Astrocyte (in vitro differentiated cells and primary cell): ENCODE measurements at regions not wholly inside any gene's neighbourhood (a gene's known extent, or its start where the extent isn't known, plus 50 kb on each side); places are given as distances from the start of the nearest gene placed in this dataset.

ENCODE experiments used
- DNase-seq: peaks from one replicate; pipeline ENCODE4 v3.0.0-alpha.2; 2010; ENCODE audit warnings: low read depth
- FAIRE-seq: peaks from 2 replicates; lab custom pipeline; 2011; peaks lifted over from hg19 to GRCh38; lab: Jason Lieb, UNC
- H2AFZ ChIP-seq: 2 replicates; pipeline ENCODE4 v1.6.0; 2012; ENCODE audit warnings: low read depth, low read length, inconsistent platforms
- H3K27ac ChIP-seq: 2 replicates; pipeline ENCODE4 v1.5.1; 2011; ENCODE audit warnings: low read depth, low read length, inconsistent platforms
- H3K27me3 ChIP-seq: 2 replicates; pipeline ENCODE4 v1.6.0; 2011; ENCODE audit warnings: low read length, inconsistent platforms; ENCODE audit not compliant: insufficient read depth
- H3K36me3 ChIP-seq: 2 replicates; pipeline ENCODE4 v1.5.1; 2011; ENCODE audit warnings: low read length, inconsistent platforms; ENCODE audit not compliant: insufficient read depth
- H3K4me1 ChIP-seq: 2 replicates; pipeline ENCODE4 v1.5.1; 2011; ENCODE audit warnings: low read length, inconsistent platforms; ENCODE audit not compliant: insufficient read depth
- H3K4me2 ChIP-seq: 2 replicates; pipeline ENCODE4 v1.6.0; 2012; ENCODE audit warnings: low read length, inconsistent platforms
- H3K4me3 ChIP-seq: 2 replicates; pipeline ENCODE4 v1.5.1; 2011; ENCODE audit warnings: low read depth, mild to moderate bottlenecking, low read length, inconsistent platforms; ENCODE audit not compliant: insufficient read depth
- H3K79me2 ChIP-seq: 2 replicates; pipeline ENCODE4 v1.6.0; 2012; ENCODE audit warnings: mild to moderate bottlenecking, low read length, inconsistent platforms; ENCODE audit not compliant: insufficient read depth
- H3K9ac ChIP-seq: 2 replicates; pipeline ENCODE4 v1.6.0; 2012; ENCODE audit warnings: mild to moderate bottlenecking, low read length, inconsistent platforms
- H3K9me3 ChIP-seq: 2 replicates; pipeline ENCODE4 v1.5.1; 2012; ENCODE audit warnings: low read depth, mild to moderate bottlenecking, low read length, inconsistent platforms; ENCODE audit not compliant: insufficient read depth
- H4K20me1 ChIP-seq: 2 replicates; pipeline ENCODE4 v1.6.0; 2012; ENCODE audit warnings: low read length, inconsistent platforms; ENCODE audit not compliant: insufficient read depth
- H3K27ac Mint-ChIP-seq: one replicate; pipeline ENCODE4 v1.8.0; 2021; ENCODE audit warnings: mild to moderate bottlenecking, mixed read lengths; ENCODE audit not compliant: unreplicated experiment
- H3K27me3 Mint-ChIP-seq: one replicate; pipeline ENCODE4 v1.8.0; 2021; ENCODE audit warnings: low read depth, mixed read lengths; ENCODE audit not compliant: unreplicated experiment
- H3K36me3 Mint-ChIP-seq: one replicate; pipeline ENCODE4 v1.8.0; 2021; ENCODE audit warnings: low read depth, mixed read lengths; ENCODE audit not compliant: unreplicated experiment
- H3K4me1 Mint-ChIP-seq: one replicate; pipeline ENCODE4 v1.8.0; 2021; ENCODE audit warnings: low read depth, mixed read lengths; ENCODE audit not compliant: unreplicated experiment
- H3K4me3 Mint-ChIP-seq: one replicate; pipeline ENCODE4 v1.8.0; 2021; ENCODE audit warnings: mild to moderate bottlenecking, moderate library complexity, mixed read lengths; ENCODE audit not compliant: unreplicated experiment
- H3K9me3 Mint-ChIP-seq: one replicate; pipeline ENCODE4 v1.8.0; 2021; ENCODE audit warnings: mild to moderate bottlenecking, mixed read lengths; ENCODE audit not compliant: unreplicated experiment
- CTCF ChIP-seq: IDR thresholded peaks from 2 replicates; pipeline ENCODE4 v1.5.1; 2011; ENCODE audit warnings: low read depth, mild to moderate bottlenecking, inconsistent platforms, low read length, moderate library complexity; ENCODE audit not compliant: insufficient read depth
- EZH2 ChIP-seq: IDR thresholded peaks from 2 replicates; pipeline ENCODE4 v1.6.1; 2012; ENCODE audit warnings: mild to moderate bottlenecking, low read length, inconsistent platforms; ENCODE audit not compliant: insufficient read depth

- Histone ChIP-seq H3K9me3 (no peaks in the 10 kb centered on the region), H4K20me1 (no peaks in the 10 kb centered on the region), H3K4me3 (no peak overlapping the region), H3K9ac (no peak overlapping the region), H3K36me3 (no peaks in the 10 kb centered on the region), H3K4me2 (no peak overlapping the region), H2AFZ (no peak overlapping the region), H3K27me3 (no peaks in the 10 kb centered on the region), H3K79me2 (no peaks in the 10 kb centered on the region), H3K4me1 (no peaks in the 10 kb centered on the region), H3K27ac (no peak overlapping the region)
- DNase-seq (no peak), FAIRE-seq (no peak)
- Mint-ChIP-seq H3K27me3 (peaks cover 10% of the 10 kb centered on the region), H3K4me1 (no peaks in the 10 kb centered on the region), H3K27ac (no peak overlapping the region), H3K36me3 (no peaks in the 10 kb centered on the region), H3K9me3 (no peaks in the 10 kb centered on the region), H3K4me3 (no peak overlapping the region)
- TF ChIP-seq EZH2 (no peak), CTCF (no peak)
Observed at GRCh38 chr7:37557571-37558209, 109.0 kb upstream of the ELMO1 start.

GRCh38 chr7:37558320-37559096, 109.8 kb upstream of the ELMO1 start:
- Histone ChIP-seq H3K4me3 (no peak overlapping the region), H3K36me3 (no peaks in the 10 kb centered on the region), H3K79me2 (no peaks in the 10 kb centered on the region), H3K4me1 (no peaks in the 10 kb centered on the region), H3K27ac (no peak overlapping the region), H2AFZ (no peak overlapping the region), H3K4me2 (no peak overlapping the region), H3K9ac (no peak overlapping the region), H3K27me3 (no peaks in the 10 kb centered on the region), H3K9me3 (no peaks in the 10 kb centered on the region), H4K20me1 (no peaks in the 10 kb centered on the region)
- Mint-ChIP-seq H3K27ac (no peak overlapping the region), H3K9me3 (no peaks in the 10 kb centered on the region), H3K4me3 (no peak overlapping the region), H3K4me1 (no peaks in the 10 kb centered on the region), H3K27me3 (peaks cover 10% of the 10 kb centered on the region), H3K36me3 (no peaks in the 10 kb centered on the region)
- no peak for DNase-seq
- TF ChIP-seq EZH2 (no peak), CTCF (no peak)
- no peak for FAIRE-seq

- Histone ChIP-seq H3K9me3 (peaks cover 4% of the 10 kb centered on the region), H3K4me2 (no peak overlapping the region), H3K9ac (no peak overlapping the region), H4K20me1 (no peaks in the 10 kb centered on the region), H3K27ac (no peak overlapping the region), H2AFZ (no peak overlapping the region), H3K79me2 (no peaks in the 10 kb centered on the region), H3K36me3 (no peaks in the 10 kb centered on the region), H3K27me3 (no peaks in the 10 kb centered on the region), H3K4me1 (no peaks in the 10 kb centered on the region), H3K4me3 (no peak overlapping the region)
- no peak for FAIRE-seq
- TF ChIP-seq EZH2 = no peak
- TF ChIP-seq CTCF = no peak
- Mint-ChIP-seq H3K27me3 (no peaks in the 10 kb centered on the region), H3K4me1 (no peaks in the 10 kb centered on the region), H3K36me3 (no peaks in the 10 kb centered on the region), H3K9me3 (no peaks in the 10 kb centered on the region), H3K4me3 (no peak overlapping the region), H3K27ac (no peak overlapping the region)
- no peak for DNase-seq
Observed at GRCh38 chr7:37570145-37570544, 113.4 kb upstream of the GPR141 start.
